ENCODE measurements at regions not wholly inside any gene's neighbourhood (a gene's known extent, or its start where the extent isn't known, plus 50 kb on each side); places are given as distances from the start of the nearest gene placed in this dataset.
"Not testable (repeated sequence)": the region's sequence is repeated elsewhere in the genome, so short reads cannot be mapped to it uniquely, and the experiment has no call there.

DNA sequence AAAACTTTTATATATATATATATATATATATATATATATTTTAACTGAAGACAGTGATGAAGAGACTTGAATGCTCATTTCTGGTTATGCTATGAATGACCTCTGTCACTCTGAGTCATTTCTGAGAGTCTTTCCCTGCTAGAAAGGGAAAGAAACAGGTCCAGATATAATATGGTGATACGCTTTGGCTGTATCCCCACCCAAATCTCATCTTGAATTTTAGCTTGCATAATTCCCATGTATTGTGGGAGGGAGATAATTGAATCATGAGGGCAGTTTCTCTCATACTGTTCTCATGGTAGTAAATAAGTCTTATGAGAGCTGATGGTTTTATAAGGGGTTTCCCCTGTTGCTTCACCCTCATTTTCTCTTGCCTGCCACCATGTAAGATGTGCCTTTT, 254.1 kb upstream of the IGFBP7 start:
- Histone ChIP-seq H3K36me3 (ENCODE audit: control insufficient read depth in 1 of 2, insufficient read depth in 2 of 2, low read length in 2 of 2) (no peaks in the 10 kb centered on the region), H3K27me3 (ENCODE audit: low read depth, low read length) (no peaks in the 10 kb centered on the region), H3K9me3 (ENCODE audit: control insufficient read depth in 1 of 2, low read length in 2 of 2) (no peaks in the 10 kb centered on the region), H3K4me1 (ENCODE audit: control insufficient read depth in 1 of 2, insufficient read depth in 2 of 2, low read length in 2 of 2) (peaks cover 0 to 4% of the 10 kb centered on the region in 2 donors), H3K4me3 (ENCODE audit: low read depth in 1 of 2, low read length in 2 of 2) (no peak overlapping the region), H3K27ac (ENCODE audit: low read length) (no peak overlapping the region)

DNA sequence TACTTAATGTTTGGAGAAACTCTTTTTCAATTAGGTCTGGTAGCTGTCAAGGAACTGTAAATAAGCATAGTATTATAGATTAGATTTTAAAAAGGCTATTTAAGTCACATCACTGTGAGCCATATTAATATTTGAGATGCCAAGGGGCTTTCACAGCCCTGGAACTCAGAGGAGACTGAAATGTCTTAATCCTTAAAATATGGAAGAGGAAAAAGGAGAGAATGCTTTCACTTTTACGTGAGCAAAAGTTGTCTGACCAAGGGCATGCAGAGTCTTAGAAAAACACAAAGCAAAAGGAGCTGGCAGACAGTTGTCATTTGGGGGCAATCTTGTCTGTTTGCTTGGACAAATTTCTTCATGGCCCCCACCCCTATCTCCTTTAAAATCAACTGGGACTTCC, 253.2 kb upstream of the IGFBP7 start:
- Histone ChIP-seq H3K27ac (ENCODE audit: low read length) (no peak overlapping the region), H3K36me3 (ENCODE audit: control insufficient read depth in 1 of 2, insufficient read depth in 2 of 2, low read length in 2 of 2) (no peaks in the 10 kb centered on the region), H3K4me3 (ENCODE audit: low read depth in 1 of 2, low read length in 2 of 2) (no peak overlapping the region)

DNA sequence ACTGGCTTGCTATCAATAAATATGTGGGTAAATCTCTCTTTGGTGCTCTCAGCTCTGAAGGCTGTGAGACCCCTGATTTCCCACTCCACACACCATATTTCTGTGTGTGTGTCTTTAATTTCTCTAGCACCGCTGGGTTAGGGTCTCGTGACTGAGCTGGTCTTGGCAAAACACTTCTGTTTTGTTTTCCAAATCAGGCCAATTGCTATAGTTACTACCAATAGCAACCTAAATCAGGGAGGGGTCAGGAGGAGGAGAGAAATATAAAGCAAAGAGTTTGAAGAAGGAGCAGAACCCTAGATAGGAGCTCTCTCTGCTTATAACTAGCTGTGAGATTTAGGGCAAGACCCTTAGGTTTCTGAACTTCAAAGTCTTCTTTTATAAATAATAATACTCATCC, 250.5 kb upstream of the IGFBP7 start:
- no peaks in the 10 kb centered on the region for H3K27me3 ChIP-seq (ENCODE audit: low read depth, low read length)
- H3K4me3 ChIP-seq (ENCODE audit: low read depth in 1 of 2, low read length in 2 of 2), result no peak overlapping the region
- H3K27ac ChIP-seq (ENCODE audit: low read length), result no peak overlapping the region
- no peaks in the 10 kb centered on the region for H3K36me3 ChIP-seq (ENCODE audit: control insufficient read depth in 1 of 2, insufficient read depth in 2 of 2, low read length in 2 of 2)
- no peaks in the 10 kb centered on the region for H3K9me3 ChIP-seq (ENCODE audit: control insufficient read depth in 1 of 2, low read length in 2 of 2)
- peaks cover 0 to 4% of the 10 kb centered on the region in 2 donors for H3K4me1 ChIP-seq (ENCODE audit: control insufficient read depth in 1 of 2, insufficient read depth in 2 of 2, low read length in 2 of 2)

More for the DNA sequence above, 253.2 kb upstream of the IGFBP7 start:
- Histone ChIP-seq H3K4me1 (ENCODE audit: control insufficient read depth in 1 of 2, insufficient read depth in 2 of 2, low read length in 2 of 2) (peaks cover 0 to 4% of the 10 kb centered on the region in 2 donors), H3K9me3 (ENCODE audit: control insufficient read depth in 1 of 2, low read length in 2 of 2) (no peaks in the 10 kb centered on the region), H3K27me3 (ENCODE audit: low read depth, low read length) (no peaks in the 10 kb centered on the region)

DNA sequence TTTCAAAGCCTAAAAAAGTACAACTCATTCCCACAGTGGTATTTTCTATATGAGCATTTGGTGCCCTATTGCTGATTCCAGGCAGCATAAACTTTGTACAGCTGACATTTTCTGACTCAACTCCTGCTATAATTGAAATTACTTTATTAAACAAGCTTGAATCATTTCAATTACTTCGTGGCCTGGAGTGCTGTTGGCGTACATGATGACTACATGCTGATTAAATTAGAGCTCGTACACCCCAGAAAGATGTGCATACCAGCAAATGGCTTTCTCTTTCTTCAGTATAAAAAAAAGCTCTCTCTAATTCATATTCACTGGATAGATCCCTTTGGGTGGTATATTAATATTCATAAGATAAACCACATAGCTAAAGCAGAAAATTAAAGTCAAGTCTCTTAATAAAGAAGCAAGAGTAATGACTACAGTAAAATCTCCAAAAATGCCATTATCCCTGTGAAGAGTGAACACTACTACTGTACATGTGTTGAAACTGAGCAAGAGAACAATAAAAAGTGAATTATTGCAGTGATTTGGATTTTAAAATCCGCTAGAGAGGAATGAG, 245.0 kb upstream of the IGFBP7 start:
- Histone ChIP-seq H3K36me3 (ENCODE audit: control insufficient read depth in 1 of 2, insufficient read depth in 2 of 2, low read length in 2 of 2) (no peaks in the 10 kb centered on the region), H3K27ac (ENCODE audit: low read length) (no peak overlapping the region), H3K27me3 (ENCODE audit: low read depth, low read length) (no peaks in the 10 kb centered on the region), H3K9me3 (ENCODE audit: control insufficient read depth in 1 of 2, low read length in 2 of 2) (no peaks in the 10 kb centered on the region), H3K4me3 (ENCODE audit: low read depth in 1 of 2, low read length in 2 of 2) (no peak overlapping the region), H3K4me1 (ENCODE audit: control insufficient read depth in 1 of 2, insufficient read depth in 2 of 2, low read length in 2 of 2) (no peaks in the 10 kb centered on the region)

DNA sequence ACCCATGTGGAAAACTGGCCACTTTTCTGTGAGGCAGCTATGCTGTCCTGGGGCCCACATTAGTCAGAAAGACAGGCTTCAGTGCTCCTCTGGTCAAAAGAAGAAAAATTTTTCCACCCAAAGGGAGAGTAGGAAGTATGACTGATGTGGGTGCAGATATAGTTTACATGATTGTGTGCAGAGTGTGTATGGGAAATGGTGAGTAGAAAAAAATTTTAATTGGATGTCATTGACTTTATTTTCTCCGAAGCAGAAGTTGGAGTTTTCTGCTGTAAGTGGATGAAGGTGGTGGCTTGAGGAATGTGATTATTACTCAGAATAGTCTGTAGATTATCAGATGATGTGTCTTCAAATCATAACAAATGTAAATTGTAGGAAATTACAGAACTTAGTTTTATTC, 241.5 kb upstream of the IGFBP7 start:
- Histone ChIP-seq H3K27ac (ENCODE audit: low read length) (no peak overlapping the region), H3K4me1 (ENCODE audit: control insufficient read depth in 1 of 2, insufficient read depth in 2 of 2, low read length in 2 of 2) (no peaks in the 10 kb centered on the region), H3K9me3 (ENCODE audit: control insufficient read depth in 1 of 2, low read length in 2 of 2) (no peaks in the 10 kb centered on the region), H3K4me3 (ENCODE audit: low read depth in 1 of 2, low read length in 2 of 2) (no peak overlapping the region), H3K27me3 (ENCODE audit: low read depth, low read length) (no peaks in the 10 kb centered on the region), H3K36me3 (ENCODE audit: control insufficient read depth in 1 of 2, insufficient read depth in 2 of 2, low read length in 2 of 2) (no peaks in the 10 kb centered on the region)

DNA sequence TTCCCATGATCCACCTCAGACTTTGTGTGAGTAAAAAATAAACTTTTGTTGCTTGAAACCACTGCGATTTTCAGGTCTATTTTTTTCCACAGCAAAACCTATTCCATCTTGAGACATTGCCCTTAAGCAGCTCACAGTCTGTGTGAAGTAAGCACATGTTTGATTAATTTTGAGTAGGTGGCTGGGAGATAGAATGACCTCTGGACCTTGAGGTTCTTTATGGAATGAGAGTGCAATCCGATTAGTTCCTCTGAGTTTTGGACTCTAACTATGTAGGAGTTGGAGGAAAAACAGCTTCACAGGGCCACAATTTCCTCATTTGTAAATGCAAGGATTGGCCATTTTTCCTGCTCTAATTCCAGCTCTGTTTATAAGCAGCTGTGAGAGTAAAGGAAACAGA, 234.1 kb upstream of the IGFBP7 start:
- no peak overlapping the region for H3K27ac ChIP-seq (ENCODE audit: low read length)
- no peaks in the 10 kb centered on the region for H3K9me3 ChIP-seq (ENCODE audit: control insufficient read depth in 1 of 2, low read length in 2 of 2)
- H3K4me1 ChIP-seq (ENCODE audit: control insufficient read depth in 1 of 2, insufficient read depth in 2 of 2, low read length in 2 of 2), result no peaks in the 10 kb centered on the region
- no peak overlapping the region for H3K4me3 ChIP-seq (ENCODE audit: low read depth in 1 of 2, low read length in 2 of 2)
- no peaks in the 10 kb centered on the region for H3K36me3 ChIP-seq (ENCODE audit: control insufficient read depth in 1 of 2, insufficient read depth in 2 of 2, low read length in 2 of 2)
- no peaks in the 10 kb centered on the region for H3K27me3 ChIP-seq (ENCODE audit: low read depth, low read length)

DNA sequence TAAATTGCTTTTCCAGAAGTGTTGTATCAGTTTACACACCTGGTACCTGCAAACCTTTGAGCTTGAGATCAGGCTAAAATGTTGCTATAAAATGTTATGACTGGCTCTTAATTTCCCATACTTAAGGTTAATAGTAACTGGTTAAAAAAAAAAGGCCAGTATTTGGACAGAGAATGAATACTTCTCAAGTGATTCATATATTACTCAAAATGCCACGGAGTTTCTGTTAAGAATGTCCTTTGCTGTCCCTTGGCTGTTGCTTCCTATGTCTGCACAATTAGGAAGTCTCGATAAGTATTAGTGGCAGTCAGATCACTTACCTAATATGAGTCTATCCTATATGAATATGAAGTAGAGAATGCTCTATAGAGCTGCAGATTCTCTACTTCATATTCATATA, 232.2 kb upstream of the IGFBP7 start:
- no peaks in the 10 kb centered on the region for H3K36me3 ChIP-seq (ENCODE audit: control insufficient read depth in 1 of 2, insufficient read depth in 2 of 2, low read length in 2 of 2)
- no peak overlapping the region for H3K4me3 ChIP-seq (ENCODE audit: low read depth in 1 of 2, low read length in 2 of 2)
- H3K27ac ChIP-seq (ENCODE audit: low read length), result no peak overlapping the region
- no peaks in the 10 kb centered on the region for H3K9me3 ChIP-seq (ENCODE audit: control insufficient read depth in 1 of 2, low read length in 2 of 2)
- no peaks in the 10 kb centered on the region for H3K27me3 ChIP-seq (ENCODE audit: low read depth, low read length)
- H3K4me1 ChIP-seq (ENCODE audit: control insufficient read depth in 1 of 2, insufficient read depth in 2 of 2, low read length in 2 of 2), result no peaks in the 10 kb centered on the region

DNA sequence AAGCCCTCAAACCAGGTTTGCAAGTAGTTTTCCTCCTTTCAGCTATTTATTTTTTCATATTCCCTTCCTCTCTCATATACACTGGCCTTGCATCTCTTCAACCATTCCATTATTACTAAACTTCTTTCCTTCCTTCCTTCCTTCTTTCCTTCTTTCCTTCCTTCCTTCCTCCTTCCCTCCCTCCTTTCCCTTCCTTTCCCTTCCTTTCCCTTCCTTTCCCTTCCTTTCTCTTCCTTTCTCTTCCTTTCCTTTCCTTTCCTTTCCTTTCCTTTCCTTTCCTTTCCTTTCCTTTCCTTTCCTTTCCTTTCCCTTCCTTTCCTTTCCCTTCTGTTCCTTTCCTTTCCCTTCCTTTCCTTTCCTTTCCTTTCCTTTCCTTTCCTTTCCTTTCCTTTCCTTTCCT, 228.7 kb upstream of the IGFBP7 start:
- not testable (repeated sequence) for H3K27me3 ChIP-seq (ENCODE audit: low read depth, low read length); H3K36me3 ChIP-seq (ENCODE audit: control insufficient read depth in 1 of 2, insufficient read depth in 2 of 2, low read length in 2 of 2); H3K9me3 ChIP-seq (ENCODE audit: control insufficient read depth in 1 of 2, low read length in 2 of 2); H3K4me3 ChIP-seq (ENCODE audit: low read depth in 1 of 2, low read length in 2 of 2); H3K27ac ChIP-seq (ENCODE audit: low read length); H3K4me1 ChIP-seq (ENCODE audit: control insufficient read depth in 1 of 2, insufficient read depth in 2 of 2, low read length in 2 of 2)

DNA sequence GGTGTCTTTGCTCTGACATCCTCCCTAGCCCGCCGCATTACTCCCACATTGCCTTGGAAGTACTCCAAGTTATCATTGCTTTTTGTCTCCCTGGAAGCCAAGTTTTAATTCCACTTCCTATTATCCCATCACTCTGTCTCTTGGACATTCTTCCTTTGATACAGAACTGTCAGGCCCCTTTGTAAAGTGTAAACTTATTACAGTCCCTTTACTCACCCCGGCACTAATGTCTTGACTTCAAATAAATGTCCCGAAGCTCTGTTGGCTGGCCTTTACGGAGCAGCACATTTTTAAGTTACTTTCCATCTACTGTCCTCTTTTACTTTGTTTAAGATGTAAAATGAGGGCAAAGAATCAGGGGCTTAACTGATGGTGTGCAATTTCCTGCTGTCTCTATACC, 223.5 kb upstream of the IGFBP7 start:
- no peak overlapping the region for H3K4me3 ChIP-seq (ENCODE audit: low read depth in 1 of 2, low read length in 2 of 2)
- H3K4me1 ChIP-seq (ENCODE audit: control insufficient read depth in 1 of 2, insufficient read depth in 2 of 2, low read length in 2 of 2), result no peaks in the 10 kb centered on the region
- no peaks in the 10 kb centered on the region for H3K27me3 ChIP-seq (ENCODE audit: low read depth, low read length)
- H3K9me3 ChIP-seq (ENCODE audit: control insufficient read depth in 1 of 2, low read length in 2 of 2), result no peaks in the 10 kb centered on the region
- no peaks in the 10 kb centered on the region for H3K36me3 ChIP-seq (ENCODE audit: control insufficient read depth in 1 of 2, insufficient read depth in 2 of 2, low read length in 2 of 2)
- H3K27ac ChIP-seq (ENCODE audit: low read length), result no peak overlapping the region

DNA sequence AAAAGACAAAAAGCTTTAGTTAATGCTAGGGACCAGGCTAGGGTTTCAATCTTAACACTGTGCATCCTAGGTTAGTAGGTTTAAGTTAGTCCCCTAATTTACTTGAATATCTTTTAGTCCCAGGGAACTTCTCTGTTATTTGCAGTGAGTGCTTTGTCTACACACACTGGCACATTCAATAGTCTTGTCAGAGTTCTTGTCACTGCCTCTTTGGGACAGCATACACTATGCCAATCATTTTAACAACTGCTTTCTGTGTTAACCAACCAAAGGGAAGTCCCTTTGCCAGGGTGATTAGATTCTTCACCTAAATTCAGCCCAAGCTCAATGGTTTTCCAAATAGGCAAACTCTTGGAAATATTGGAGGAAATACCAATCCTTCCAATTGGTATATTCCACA, 221.8 kb upstream of the IGFBP7 start:
- Histone ChIP-seq H3K36me3 (ENCODE audit: control insufficient read depth in 1 of 2, insufficient read depth in 2 of 2, low read length in 2 of 2) (no peaks in the 10 kb centered on the region), H3K4me3 (ENCODE audit: low read depth in 1 of 2, low read length in 2 of 2) (no peak overlapping the region), H3K4me1 (ENCODE audit: control insufficient read depth in 1 of 2, insufficient read depth in 2 of 2, low read length in 2 of 2) (no peaks in the 10 kb centered on the region), H3K27ac (ENCODE audit: low read length) (no peak overlapping the region), H3K9me3 (ENCODE audit: control insufficient read depth in 1 of 2, low read length in 2 of 2) (no peaks in the 10 kb centered on the region), H3K27me3 (ENCODE audit: low read depth, low read length) (no peaks in the 10 kb centered on the region)

DNA sequence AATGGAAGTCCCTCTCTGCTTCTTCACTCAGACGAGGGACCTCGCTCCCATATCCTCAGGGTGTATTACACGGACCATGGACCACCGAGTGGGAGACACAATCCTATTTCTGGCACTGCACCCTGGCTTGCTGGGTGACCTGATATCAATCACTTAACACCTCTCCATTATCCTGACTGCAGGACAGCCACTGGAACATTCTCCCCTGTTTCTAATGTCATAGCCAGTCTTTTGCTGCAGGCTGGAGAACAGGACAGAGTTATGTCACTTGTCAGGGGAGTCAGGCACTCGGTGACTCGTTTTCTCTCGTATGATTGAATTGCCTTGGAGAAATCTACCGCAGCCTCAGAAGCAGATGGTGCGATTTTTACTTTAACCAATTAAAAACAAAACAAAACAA, 219.1 kb upstream of the IGFBP7 start:
- Histone ChIP-seq H3K27ac (ENCODE audit: low read length) (no peak overlapping the region), H3K27me3 (ENCODE audit: low read depth, low read length) (no peaks in the 10 kb centered on the region), H3K4me1 (ENCODE audit: control insufficient read depth in 1 of 2, insufficient read depth in 2 of 2, low read length in 2 of 2) (no peaks in the 10 kb centered on the region), H3K4me3 (ENCODE audit: low read depth in 1 of 2, low read length in 2 of 2) (no peak overlapping the region), H3K36me3 (ENCODE audit: control insufficient read depth in 1 of 2, insufficient read depth in 2 of 2, low read length in 2 of 2) (no peaks in the 10 kb centered on the region), H3K9me3 (ENCODE audit: control insufficient read depth in 1 of 2, low read length in 2 of 2) (no peaks in the 10 kb centered on the region)

DNA sequence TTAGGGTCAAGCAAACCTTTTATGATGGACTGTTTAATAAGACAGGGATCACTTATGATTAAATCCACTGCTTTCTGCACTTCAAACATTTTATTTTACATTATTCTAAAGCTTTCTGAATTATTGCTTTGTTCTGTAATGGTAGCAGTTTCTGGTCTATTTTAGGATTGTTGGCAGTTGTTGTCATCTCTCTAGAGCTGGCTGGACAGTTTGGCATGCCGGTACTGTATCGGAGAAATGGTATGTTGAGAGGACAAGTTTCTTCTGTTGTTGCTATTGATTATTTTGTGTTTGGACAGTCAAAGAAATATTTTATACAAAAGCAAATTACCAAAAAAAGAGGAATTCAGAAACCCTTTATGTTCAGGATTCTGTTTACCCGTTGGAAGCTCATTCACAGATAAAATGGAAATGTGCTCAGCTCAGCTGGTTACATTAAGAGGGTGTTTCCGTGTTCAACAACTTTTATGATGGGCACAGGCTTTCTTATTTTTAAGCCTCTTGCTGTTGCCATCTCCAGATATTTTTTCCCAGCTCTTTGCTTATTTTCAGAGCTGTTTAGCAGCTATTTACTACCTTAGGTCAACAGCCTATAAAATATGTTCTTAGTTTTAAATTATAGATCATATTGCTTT, 214.6 kb upstream of the IGFBP7 start:
- H3K4me3 ChIP-seq (ENCODE audit: low read depth in 1 of 2, low read length in 2 of 2), result no peak overlapping the region

More for the DNA sequence above, 214.6 kb upstream of the IGFBP7 start:
- Histone ChIP-seq H3K36me3 (ENCODE audit: control insufficient read depth in 1 of 2, insufficient read depth in 2 of 2, low read length in 2 of 2) (no peaks in the 10 kb centered on the region), H3K27ac (ENCODE audit: low read length) (no peak overlapping the region), H3K27me3 (ENCODE audit: low read depth, low read length) (no peaks in the 10 kb centered on the region), H3K9me3 (ENCODE audit: control insufficient read depth in 1 of 2, low read length in 2 of 2) (no peaks in the 10 kb centered on the region), H3K4me1 (ENCODE audit: control insufficient read depth in 1 of 2, insufficient read depth in 2 of 2, low read length in 2 of 2) (no peaks in the 10 kb centered on the region)
